Kidney (tissue), 13 donors: ENCODE measurements at regions not wholly inside any gene's neighbourhood (a gene's known extent, or its start where the extent isn't known, plus 50 kb on each side); places are given as distances from the start of the nearest gene placed in this dataset.

Source experiments
- DNase-seq, 5 donors: peaks; one replicate each; pipeline ENCODE4 v3.0.0-alpha.2; 2013 to 2020
- FAIRE-seq: peaks from 2 replicates; lab custom pipeline; 2012; peaks lifted over from hg19 to GRCh38; lab: Jason Lieb, UNC
- H3K27ac ChIP-seq, 2 donors: one replicate each; pipeline ENCODE4 v1.7.0; 2013; ENCODE audit warnings: low read depth in 2 of 2, low read length in 2 of 2, inconsistent platforms in 1 of 2
- H3K27me3 ChIP-seq: one replicate; pipeline ENCODE4 v1.7.1; 2013; ENCODE audit warnings: low read length, inconsistent platforms; ENCODE audit not compliant: control insufficient read depth, insufficient read depth
- H3K36me3 ChIP-seq, 3 donors: one replicate each; pipeline versions ENCODE4 v1.7.0 to v1.7.1; 2013; ENCODE audit warnings: low read length in 3 of 3, control low read depth in 1 of 3, inconsistent platforms in 1 of 3; ENCODE audit not compliant: insufficient read depth in 3 of 3, control insufficient read depth in 2 of 3
- H3K4me1 ChIP-seq, 3 donors: one replicate each; pipeline versions ENCODE4 v1.7.0 to v1.7.1; 2013; ENCODE audit warnings: low read length in 3 of 3, inconsistent platforms in 1 of 3, low read depth in 1 of 3; ENCODE audit not compliant: control insufficient read depth in 2 of 3, insufficient read depth in 2 of 3
- H3K4me3 ChIP-seq, 3 donors: one replicate each; pipeline versions ENCODE4 v1.7.0 to v1.8.1; 2013; ENCODE audit warnings: low read length in 3 of 3, control low read depth in 1 of 3, inconsistent platforms in 1 of 3
- H3K9ac ChIP-seq, 3 donors: one replicate each; pipeline versions ENCODE4 v1.7.0 to v1.7.1; 2013; ENCODE audit warnings: low read length in 3 of 3, control low read depth in 1 of 3, inconsistent platforms in 1 of 3
- H3K9me3 ChIP-seq, 3 donors: one replicate each; pipeline versions ENCODE4 v1.7.0 to v1.7.1; 2013; ENCODE audit warnings: low read length in 3 of 3, control low read depth in 1 of 3, inconsistent platforms in 1 of 3; ENCODE audit not compliant: control insufficient read depth in 2 of 3, insufficient read depth in 1 of 3
- CTCF ChIP-seq: IDR thresholded peaks from 3 replicates; pipeline ENCODE4 v1.5.1; 2012; ENCODE audit warnings: mild to moderate bottlenecking, moderate library complexity, borderline replicate concordance; ENCODE audit not compliant: insufficient read depth; ENCODE audit errors: extremely low read depth
- intact Hi-C: fragments of 100-400 bp; cut with DNase I; formaldehyde crosslinking; loops from one replicate; pipeline ENCODE4 v1.11.1; 2022
- donor health status: control.
- donor health status: control.
- donor health status: control.
- donor health status: control.
- donor health status: control.
- donor health status: DM: yes; HTN: yes; CAD: no.
- donor health status: Normal renal cell carcinoma (clear cell type).

- no peak overlapping the region for H3K27ac ChIP-seq
- no peak overlapping the region for H3K9ac ChIP-seq
- H3K27me3 ChIP-seq, result no peaks in the 10 kb centered on the region
- no peak for FAIRE-seq
- DNase-seq, result no peak
- intact Hi-C loops, result no loop called here
- TF ChIP-seq CTCF, result no peak
- no peaks in the 10 kb centered on the region for H3K36me3 ChIP-seq
- no peaks in the 10 kb centered on the region for H3K9me3 ChIP-seq
- H3K4me3 ChIP-seq, result no peak overlapping the region
- H3K4me1 ChIP-seq, result no peaks in the 10 kb centered on the region
Observed at GRCh38 chr10:44566786-44567185, 181.9 kb upstream of the CXCL12 start.

DNA sequence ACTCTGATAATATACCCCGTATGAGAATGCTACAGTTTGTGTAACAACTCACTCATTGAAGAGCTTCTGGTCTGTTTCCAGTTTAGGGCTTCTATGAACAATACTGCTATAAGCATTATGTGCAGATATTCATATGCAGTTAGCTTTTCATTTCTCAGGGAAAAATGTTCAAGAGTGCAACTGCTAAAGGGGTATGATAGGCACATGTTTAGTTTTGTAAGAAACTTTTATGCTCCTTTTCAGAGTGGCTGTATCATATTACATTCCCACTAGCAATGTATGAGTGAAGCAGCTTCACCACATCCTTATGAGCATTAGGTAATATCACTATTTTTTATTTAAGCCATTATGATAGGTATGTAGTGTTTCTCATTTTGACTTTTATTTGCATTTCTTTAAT is 182.6 kb upstream of the CXCL12 start:
- Histone ChIP-seq H3K27ac (no peak overlapping the region), H3K9me3 (no peaks in the 10 kb centered on the region), H3K36me3 (no peaks in the 10 kb centered on the region), H3K27me3 (no peaks in the 10 kb centered on the region), H3K4me1 (no peaks in the 10 kb centered on the region), H3K9ac (no peak overlapping the region), H3K4me3 (no peak overlapping the region)
- intact Hi-C loops, result no loop called here
- no peak for FAIRE-seq
- no peak for DNase-seq
- TF ChIP-seq CTCF, result no peak

- H3K4me3 ChIP-seq, result no peak overlapping the region
Observed at GRCh38 chr10:44569193-44570091, 184.5 kb upstream of the CXCL12 start.

More at GRCh38 chr10:44569193-44570091, 184.5 kb upstream of the CXCL12 start:
- no peak for TF ChIP-seq CTCF
- no peak overlapping the region for H3K27ac ChIP-seq
- H3K27me3 ChIP-seq, result no peaks in the 10 kb centered on the region
- DNase-seq (peak in 1 of 5 donors; percentile 83), FAIRE-seq (no peak)
- no peaks in the 10 kb centered on the region for H3K9me3 ChIP-seq
- H3K36me3 ChIP-seq, result no peaks in the 10 kb centered on the region
- no peaks in the 10 kb centered on the region for H3K4me1 ChIP-seq
- intact Hi-C loops, result no loop called here
- H3K9ac ChIP-seq, result no peak overlapping the region
